Loucy (cell line): ENCODE measurements at regions not wholly inside any gene's neighbourhood (a gene's known extent, or its start where the extent isn't known, plus 50 kb on each side); places are given as distances from the start of the nearest gene placed in this dataset.
A peak's percentile ranks its signal among the peaks of the same experiment; 100 is the strongest.

ENCODE experiments used
- H2AFZ ChIP-seq: fragments of 200-600 bp; sonication (generic); 2 replicates; pipeline ENCODE4 v1.6.0; 2016; ENCODE audit warnings: antibody characterized with exemption, mild to moderate bottlenecking, low read length, moderate library complexity
- H3F3A ChIP-seq: fragments of 200-600 bp; 2 replicates; pipeline ENCODE4 v1.6.0; 2016; ENCODE audit warnings: antibody characterized with exemption, low read depth, mild to moderate bottlenecking
- H3K27me3 ChIP-seq: fragments of 200-600 bp; sonication (generic); 2 replicates; pipeline ENCODE4 v1.6.1; 2014; ENCODE audit warnings: low read length, mild to moderate bottlenecking; ENCODE audit not compliant: insufficient read depth, poor library complexity, severe bottlenecking
- H3K36me3 ChIP-seq: fragments of 200-600 bp; sonication (generic); 2 replicates; pipeline ENCODE4 v1.6.1; 2016; ENCODE audit warnings: low read length; ENCODE audit not compliant: insufficient read depth
- H3K4me1 ChIP-seq: fragments of 200-600 bp; sonication (generic); 2 replicates; pipeline ENCODE4 v1.5.1; 2014; ENCODE audit warnings: low read length, mild to moderate bottlenecking; ENCODE audit not compliant: insufficient read depth, poor library complexity, severe bottlenecking
- H3K4me2 ChIP-seq: fragments of 200-600 bp; sonication (generic); 2 replicates; pipeline ENCODE4 v1.6.0; 2014; ENCODE audit warnings: antibody characterized with exemption, low read length, low read depth, mild to moderate bottlenecking; ENCODE audit not compliant: poor library complexity, severe bottlenecking
- H3K4me3 ChIP-seq: fragments of 200-600 bp; sonication (generic); 2 replicates; pipeline ENCODE4 v1.5.1; 2014; ENCODE audit warnings: low read length, mild to moderate bottlenecking, mixed read lengths; ENCODE audit not compliant: poor library complexity, severe bottlenecking
- H3K79me2 ChIP-seq: fragments of 200-600 bp; sonication (generic); 2 replicates; pipeline ENCODE4 v1.6.1; 2014; ENCODE audit warnings: low read length; ENCODE audit not compliant: insufficient read depth
- H3K9ac ChIP-seq: fragments of 200-600 bp; sonication (generic); 2 replicates; pipeline ENCODE4 v1.6.0; 2014; ENCODE audit warnings: mild to moderate bottlenecking, low read depth, low read length, moderate library complexity; ENCODE audit not compliant: poor library complexity, severe bottlenecking
- H3K9me2 ChIP-seq: fragments of 200-600 bp; sonication (generic); replicated peaks from 2 replicates; pipeline ENCODE4 v1.6.1; 2016; ENCODE audit warnings: low read depth, low read length, mixed read lengths
- H3K9me3 ChIP-seq: fragments of 200-600 bp; sonication (generic); 2 replicates; pipeline ENCODE4 v1.6.1; 2014; ENCODE audit warnings: mild to moderate bottlenecking, antibody characterized with exemption, low read length, low read depth; ENCODE audit not compliant: insufficient read depth
- H4K20me1 ChIP-seq: fragments of 200-600 bp; sonication (generic); 2 replicates; pipeline ENCODE4 v1.6.0; 2014; ENCODE audit warnings: antibody characterized with exemption, low read length, mild to moderate bottlenecking; ENCODE audit not compliant: insufficient read depth, poor library complexity, severe bottlenecking
- CTCF ChIP-seq: fragments of 200-600 bp; sonication (generic); conservative IDR thresholded peaks from 2 replicates; pipeline ENCODE4 v1.5.1; 2014; ENCODE audit warnings: mild to moderate bottlenecking, antibody characterized with exemption, low read length
- EZH2phosphoT487 ChIP-seq: fragments of 200-600 bp; IDR thresholded peaks from 2 replicates; pipeline ENCODE4 v1.6.1; 2018; ENCODE audit warnings: antibody characterized with exemption, mild to moderate bottlenecking, moderate library complexity, borderline replicate concordance

GRCh38 chr18:62457877-62458276 lies 64.9 kb upstream of the ZCCHC2 start:
- no peaks in the 10 kb centered on the region for H3K9me3 ChIP-seq
- H3K4me1 ChIP-seq, result no peaks in the 10 kb centered on the region
- H4K20me1 ChIP-seq, result no peaks in the 10 kb centered on the region
- H3K9me2 ChIP-seq, result no peaks in the 10 kb centered on the region
- no peaks in the 10 kb centered on the region for H3F3A ChIP-seq
- H3K79me2 ChIP-seq, result no peaks in the 10 kb centered on the region
- no peak for TF ChIP-seq CTCF
- no peak for TF ChIP-seq EZH2phosphoT487
- no peak overlapping the region for H3K4me3 ChIP-seq
- H2AFZ ChIP-seq, result no peak overlapping the region
- H3K9ac ChIP-seq, result no peak overlapping the region
- H3K4me2 ChIP-seq, result no peak overlapping the region
- H3K27me3 ChIP-seq, result no peaks in the 10 kb centered on the region
- no peaks in the 10 kb centered on the region for H3K36me3 ChIP-seq

GRCh38 chr18:62458346-62458745 lies 64.5 kb upstream of the ZCCHC2 start:
- Histone ChIP-seq H3F3A (no peaks in the 10 kb centered on the region), H3K4me2 (no peak overlapping the region), H3K9me2 (no peaks in the 10 kb centered on the region), H3K9ac (no peak overlapping the region), H3K4me1 (no peaks in the 10 kb centered on the region), H2AFZ (no peak overlapping the region), H3K4me3 (no peak overlapping the region), H3K27me3 (no peaks in the 10 kb centered on the region), H4K20me1 (no peaks in the 10 kb centered on the region), H3K9me3 (no peaks in the 10 kb centered on the region), H3K36me3 (no peaks in the 10 kb centered on the region), H3K79me2 (no peaks in the 10 kb centered on the region)
- TF ChIP-seq CTCF (peak; percentile 27), EZH2phosphoT487 (no peak)

- H4K20me1 ChIP-seq, result no peaks in the 10 kb centered on the region
- H3K9me2 ChIP-seq, result no peaks in the 10 kb centered on the region
- no peaks in the 10 kb centered on the region for H3F3A ChIP-seq
- H3K27me3 ChIP-seq, result no peaks in the 10 kb centered on the region
- H2AFZ ChIP-seq, result no peak overlapping the region
- no peak overlapping the region for H3K4me2 ChIP-seq
- H3K4me1 ChIP-seq, result no peaks in the 10 kb centered on the region
- no peak overlapping the region for H3K9ac ChIP-seq
- no peaks in the 10 kb centered on the region for H3K79me2 ChIP-seq
- no peak overlapping the region for H3K4me3 ChIP-seq
- H3K36me3 ChIP-seq, result no peaks in the 10 kb centered on the region
- TF ChIP-seq EZH2phosphoT487 (no peak), CTCF (no peak)
- H3K9me3 ChIP-seq, result no peaks in the 10 kb centered on the region
Observed at GRCh38 chr18:62458868-62459716, 63.7 kb upstream of the ZCCHC2 start.
